Thymus (tissue), 11 donors: ENCODE measurements at regions not wholly inside any gene's neighbourhood (a gene's known extent, or its start where the extent isn't known, plus 50 kb on each side); places are given as distances from the start of the nearest gene placed in this dataset.

Experiments used
- DNase-seq, 9 donors: peaks; one replicate each; pipeline ENCODE4 v3.0.0-alpha.2; 2013; ENCODE audit warnings: low spot score in 9 of 9, low read depth in 6 of 9, missing footprints in 1 of 9
- H3K27ac ChIP-seq, 2 donors: one replicate each; pipeline ENCODE4 v1.5.1; 2013; ENCODE audit warnings: control low read depth in 1 of 2, low read depth in 1 of 2, low read length in 1 of 2, mild to moderate bottlenecking in 1 of 2, moderate library complexity in 1 of 2
- H3K27me3 ChIP-seq, 2 donors: one replicate each; pipeline ENCODE4 v1.5.1; 2013; ENCODE audit warnings: low read length in 1 of 2; ENCODE audit not compliant: control insufficient read depth in 2 of 2, insufficient read depth in 1 of 2
- H3K36me3 ChIP-seq, 2 donors: one replicate each; pipeline ENCODE4 v1.5.1; 2013; ENCODE audit warnings: low read length in 1 of 2, mild to moderate bottlenecking in 1 of 2, moderate library complexity in 1 of 2; ENCODE audit not compliant: control insufficient read depth in 2 of 2, insufficient read depth in 2 of 2
- H3K4me1 ChIP-seq, 2 donors: one replicate each; pipeline ENCODE4 v1.5.1; 2013; ENCODE audit warnings: low read length in 2 of 2; ENCODE audit not compliant: control insufficient read depth in 2 of 2, insufficient read depth in 2 of 2
- H3K4me3 ChIP-seq, 2 donors: one replicate each; pipeline ENCODE4 v1.5.1; 2013; ENCODE audit warnings: low read length in 2 of 2, control low read depth in 1 of 2, mild to moderate bottlenecking in 1 of 2
- H3K9me3 ChIP-seq, 2 donors: one replicate each; pipeline ENCODE4 v1.5.1; 2013; ENCODE audit warnings: low read length in 1 of 2, mild to moderate bottlenecking in 1 of 2; ENCODE audit not compliant: control insufficient read depth in 2 of 2, insufficient read depth in 1 of 2
- WGBS: extraction: QIAGEN DNeasy Blood & Tissue Kit; methylation state at CpG from one replicate; pipeline ENCODE4 v1.1.7; 2013; 5-methylcytosine and 5-hydroxymethylcytosine counted together
- donor health status: healthy.

DNA sequence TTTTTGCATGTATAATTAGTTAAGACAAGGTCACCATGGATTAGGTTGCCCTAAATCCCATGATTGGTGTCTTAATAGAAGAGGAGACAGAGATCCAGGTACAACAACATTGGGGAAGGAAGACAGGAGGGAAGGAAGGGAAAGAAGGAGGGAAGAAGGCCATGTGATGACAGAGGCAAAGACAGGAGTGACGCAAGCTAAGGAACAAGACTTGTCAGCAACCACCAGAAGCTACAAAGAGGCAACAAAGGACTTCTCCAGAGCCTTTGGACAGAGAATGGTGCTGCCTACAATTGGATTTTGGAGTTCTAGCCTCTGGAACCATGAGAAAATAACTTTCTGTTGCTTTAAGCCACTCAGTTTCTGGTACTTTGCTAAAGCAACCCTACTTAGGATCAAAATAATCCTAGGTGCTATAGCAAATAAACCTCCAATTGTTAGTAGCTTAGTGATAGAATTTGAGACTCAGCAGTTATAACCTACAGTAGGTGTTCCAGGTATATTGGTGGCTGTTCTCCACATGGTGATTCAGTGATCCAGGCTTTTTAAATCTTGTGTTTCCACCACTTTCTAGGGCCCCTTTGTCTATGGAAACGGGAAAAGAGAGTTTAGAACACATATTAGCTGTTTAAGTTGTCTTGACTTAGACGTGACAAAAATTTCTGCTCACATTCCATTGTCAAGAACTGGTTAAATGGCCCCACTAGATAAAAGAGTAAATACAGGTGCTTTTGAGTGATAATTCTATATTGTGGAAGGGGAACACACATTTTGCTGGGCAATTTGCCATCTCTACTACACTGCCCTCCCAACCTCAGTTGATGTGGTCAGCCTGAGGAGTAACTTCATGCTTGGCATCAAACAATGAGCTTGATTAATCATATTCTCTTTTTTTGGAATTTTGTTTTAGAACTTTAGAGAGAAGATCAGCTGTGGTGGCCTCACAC is 70.5 kb upstream of the SP4 start:
- no peaks in the 10 kb centered on the region for H3K27me3 ChIP-seq
- peaks cover 25 to 45% of the 10 kb centered on the region in 2 donors for H3K4me1 ChIP-seq
- no peak overlapping the region for H3K27ac ChIP-seq
- no peaks in the 10 kb centered on the region for H3K9me3 ChIP-seq
- 81% methylated on average over 3 of the region's 3 CpGs for WGBS
- DNase-seq, result no peak
- no peak overlapping the region for H3K4me3 ChIP-seq
- no peaks in the 10 kb centered on the region for H3K36me3 ChIP-seq

DNA sequence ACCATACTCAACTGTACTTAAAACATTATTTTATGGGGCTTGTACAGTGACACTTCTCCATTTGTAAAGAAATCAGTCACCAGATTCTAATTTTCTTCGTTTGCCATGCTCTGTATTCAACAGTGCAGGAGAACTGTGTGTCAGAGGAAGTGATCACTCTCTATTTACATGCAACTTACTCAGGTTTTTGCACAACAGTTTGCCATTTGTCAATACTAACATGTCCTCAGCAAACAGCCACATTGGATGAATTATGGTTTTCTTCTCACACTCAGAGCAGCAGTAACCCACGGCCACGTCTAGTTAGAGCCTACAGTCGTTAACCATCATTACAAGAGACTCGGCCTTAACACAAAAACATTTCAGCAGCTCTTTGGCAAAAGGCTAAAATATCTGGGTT is 69.2 kb upstream of the SP4 start:
- Histone ChIP-seq H3K27ac (no peak overlapping the region), H3K36me3 (no peaks in the 10 kb centered on the region), H3K9me3 (no peaks in the 10 kb centered on the region), H3K4me3 (no peak overlapping the region), H3K27me3 (no peaks in the 10 kb centered on the region), H3K4me1 (peaks cover 23 to 39% of the 10 kb centered on the region in 2 donors)
- no peak for DNase-seq
- 93% methylated on average over 5 of the region's 5 CpGs for WGBS

DNA sequence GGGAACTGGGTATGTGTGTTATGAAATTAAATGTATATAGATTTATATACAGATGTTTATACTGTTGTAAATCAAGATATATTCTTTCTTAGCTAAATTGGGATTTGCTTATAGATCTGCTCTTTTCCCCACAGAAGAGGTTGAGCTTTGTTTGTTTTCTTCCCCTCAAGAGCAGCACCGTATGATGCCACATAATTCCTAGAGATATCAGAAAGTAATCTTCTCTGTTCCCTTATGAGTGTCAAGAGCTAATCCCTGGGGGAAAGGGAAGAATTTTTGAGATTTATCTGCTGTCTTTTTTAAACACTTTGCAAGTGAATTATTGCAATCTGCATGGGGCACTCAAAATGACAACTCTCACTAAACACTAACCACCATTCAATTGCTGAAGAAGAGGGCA is 68.7 kb upstream of the SP4 start:
- H3K27ac ChIP-seq, result no peak overlapping the region
- H3K9me3 ChIP-seq, result no peaks in the 10 kb centered on the region
- H3K4me1 ChIP-seq, result peaks cover 23 to 34% of the 10 kb centered on the region in 2 donors
- no peaks in the 10 kb centered on the region for H3K36me3 ChIP-seq
- WGBS, result 96% methylated on average over 1 of the region's 1 CpG
- H3K4me3 ChIP-seq, result no peak overlapping the region
- no peaks in the 10 kb centered on the region for H3K27me3 ChIP-seq
- DNase-seq, result no peak

DNA sequence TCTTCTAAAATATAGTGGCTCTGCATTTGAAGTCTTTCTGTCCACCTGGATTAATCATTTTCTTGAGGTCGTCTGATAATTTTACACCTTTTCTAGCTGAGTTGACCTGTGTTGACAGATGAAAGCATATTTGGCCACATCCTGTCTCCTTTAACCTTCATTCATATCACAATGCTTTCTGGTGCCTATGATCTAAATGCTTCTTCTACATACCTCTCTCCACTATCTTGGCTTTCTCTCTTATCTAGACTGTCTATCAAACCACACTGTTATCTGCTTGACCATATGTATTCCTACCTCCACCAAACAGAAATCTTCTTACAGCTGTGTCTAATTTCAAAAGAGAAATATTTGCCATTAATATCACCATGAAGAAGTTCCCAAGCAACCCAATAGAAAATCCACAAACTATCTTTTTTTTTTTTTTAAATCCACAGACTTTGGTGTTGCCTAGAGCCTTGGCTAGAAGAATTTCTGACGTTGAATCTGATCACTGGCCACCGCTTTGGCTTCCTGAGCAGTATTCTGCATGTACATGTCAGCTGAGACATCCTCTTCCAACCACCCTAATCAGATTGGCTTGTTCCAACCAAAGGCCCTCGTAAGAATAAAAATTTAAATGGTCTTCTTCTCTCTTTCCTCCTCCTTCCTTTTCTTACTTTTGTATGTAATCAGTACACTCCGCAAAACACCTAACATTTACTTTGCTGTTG is 66.3 kb upstream of the SP4 start:
- peaks cover 7 to 16% of the 10 kb centered on the region in 2 donors for H3K4me1 ChIP-seq
- H3K9me3 ChIP-seq, result no peaks in the 10 kb centered on the region
- DNase-seq, result no peak
- no peak overlapping the region for H3K4me3 ChIP-seq
- WGBS, result 83% methylated on average over 5 of the region's 5 CpGs
- H3K36me3 ChIP-seq, result no peaks in the 10 kb centered on the region
- no peak overlapping the region for H3K27ac ChIP-seq
- no peaks in the 10 kb centered on the region for H3K27me3 ChIP-seq

DNA sequence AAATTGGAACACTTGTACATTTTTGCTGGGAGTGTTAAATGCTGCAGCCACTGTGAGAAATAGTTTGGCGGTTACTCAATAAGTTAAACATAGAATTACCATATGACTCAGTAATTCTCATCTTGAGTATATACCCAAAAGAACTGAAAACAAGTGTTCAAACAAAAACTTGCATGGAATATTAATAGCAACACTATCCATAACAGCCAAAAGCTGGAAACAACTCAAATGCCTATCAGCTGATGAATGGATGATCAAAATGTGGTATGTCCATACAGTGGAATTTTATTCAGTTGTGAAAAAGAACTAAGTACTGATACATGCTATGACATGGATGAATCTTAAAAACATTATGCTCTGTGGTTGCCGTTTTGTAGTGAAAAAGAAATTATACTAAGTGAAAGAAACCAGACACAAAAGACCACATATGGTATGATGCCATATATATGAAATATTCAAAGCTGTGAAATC is 63.0 kb upstream of the SP4 start:
- 97% methylated on average over 2 of the region's 2 CpGs for WGBS
- Histone ChIP-seq H3K9me3 (no peaks in the 10 kb centered on the region), H3K27me3 (no peaks in the 10 kb centered on the region), H3K4me3 (no peak overlapping the region), H3K36me3 (no peaks in the 10 kb centered on the region), H3K4me1 (peaks cover 0 to 2% of the 10 kb centered on the region in 2 donors), H3K27ac (no peak overlapping the region)
- DNase-seq, result no peak

DNA sequence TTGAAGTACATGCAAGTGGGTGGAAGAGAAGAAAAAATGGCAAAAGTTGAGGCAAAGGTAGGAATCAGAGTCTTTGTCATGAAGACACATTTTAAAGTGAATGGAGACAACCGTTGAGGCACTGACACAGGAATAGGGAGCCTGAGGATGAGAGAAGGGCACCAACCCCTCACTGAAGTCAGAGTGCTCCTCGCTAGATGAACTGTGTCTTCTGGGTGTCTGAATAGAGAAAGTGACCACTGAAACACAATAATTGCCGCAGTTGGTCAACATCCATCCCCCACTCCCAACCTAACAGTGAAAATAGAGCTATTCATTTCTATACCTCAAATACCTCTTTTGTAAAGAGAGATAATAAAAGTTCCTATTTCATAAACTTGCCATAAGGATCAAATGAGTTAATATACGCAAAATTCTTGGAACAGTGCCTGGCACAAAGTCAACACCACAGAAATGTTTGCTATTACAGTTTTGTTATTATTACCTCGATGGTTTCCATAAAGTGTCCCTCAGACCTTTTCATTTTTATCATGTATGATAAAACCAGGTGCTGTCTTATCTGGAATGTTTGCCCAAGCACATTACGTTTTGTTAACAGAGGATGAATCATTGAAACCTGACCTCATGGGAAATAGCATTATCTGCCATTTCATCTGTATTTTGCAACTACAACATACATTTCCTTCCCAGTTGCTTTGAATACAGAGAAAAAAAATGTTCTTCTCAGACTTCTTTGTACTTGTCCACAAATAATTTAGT is 61.8 kb upstream of the SP4 start:
- Histone ChIP-seq H3K9me3 (no peaks in the 10 kb centered on the region), H3K4me1 (peaks cover 0 to 2% of the 10 kb centered on the region in 2 donors), H3K27me3 (no peaks in the 10 kb centered on the region), H3K27ac (no peak overlapping the region), H3K36me3 (no peaks in the 10 kb centered on the region), H3K4me3 (no peak overlapping the region)
- DNase-seq, result no peak
- WGBS, result 85% methylated on average over 6 of the region's 6 CpGs

DNA sequence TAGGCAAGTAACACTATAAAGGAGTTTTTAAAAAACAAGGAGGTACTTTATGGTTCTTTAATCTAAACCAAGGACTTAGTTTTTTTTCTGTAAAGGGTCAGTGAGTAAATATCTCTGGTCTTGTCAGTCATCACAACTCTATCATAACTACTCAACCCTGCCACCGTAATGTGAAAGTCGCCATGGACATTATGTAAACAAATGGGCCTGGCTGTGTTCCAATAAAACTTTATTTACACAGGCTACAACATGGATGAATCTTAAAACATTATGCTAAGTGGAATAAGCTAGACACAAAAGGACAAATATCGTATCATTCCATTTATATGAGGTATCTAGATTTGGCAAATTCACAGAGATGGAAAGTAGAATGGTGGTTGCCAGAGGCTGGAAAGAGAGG is 60.8 kb upstream of the SP4 start:
- H3K27ac ChIP-seq, result no peak overlapping the region
- WGBS, result 96% methylated on average over 3 of the region's 3 CpGs

DNA sequence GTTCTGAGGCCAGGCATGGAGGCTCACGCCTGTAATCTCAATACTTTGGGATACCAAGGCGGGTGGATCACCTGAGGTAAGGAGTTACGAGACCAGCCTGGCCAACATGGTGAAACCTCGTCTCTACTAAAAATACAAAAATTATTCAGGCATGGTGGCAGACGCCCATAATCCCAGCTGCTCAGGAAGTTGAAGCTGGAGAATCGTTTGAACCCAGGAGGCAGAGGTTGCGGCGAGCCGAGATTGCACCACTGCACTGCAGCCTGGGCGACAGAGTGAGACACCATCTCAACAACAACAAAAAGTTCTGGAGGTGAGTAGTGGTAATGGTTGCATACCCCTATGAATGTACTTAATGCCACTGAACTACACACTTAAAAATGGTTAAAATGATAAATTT is 60.3 kb upstream of the SP4 start:
- DNase-seq, result no peak
- 92% methylated on average over 10 of the region's 10 CpGs for WGBS
- no peak overlapping the region for H3K27ac ChIP-seq
- H3K9me3 ChIP-seq, result no peaks in the 10 kb centered on the region
- no peaks in the 10 kb centered on the region for H3K4me1 ChIP-seq
- no peak overlapping the region for H3K4me3 ChIP-seq
- no peaks in the 10 kb centered on the region for H3K36me3 ChIP-seq
- H3K27me3 ChIP-seq, result no peaks in the 10 kb centered on the region

More for the DNA sequence above, 60.8 kb upstream of the SP4 start:
- Histone ChIP-seq H3K4me1 (no peaks in the 10 kb centered on the region), H3K4me3 (no peak overlapping the region), H3K27me3 (no peaks in the 10 kb centered on the region), H3K36me3 (no peaks in the 10 kb centered on the region), H3K9me3 (no peaks in the 10 kb centered on the region)
- no peak for DNase-seq
